ENCODE measurements at regions not wholly inside any gene's neighbourhood (a gene's known extent, or its start where the extent isn't known, plus 50 kb on each side); places are given as distances from the start of the nearest gene placed in this dataset.

GRCh38 chr2:173435574-173435973, 80.9 kb downstream of the CDCA7 start:
- TF ChIP-seq CTCF (IDR thresholded peaks at IDR 0.05; ENCODE audit: insufficient read depth, low read length) (no peak), REST (IDR thresholded peaks at IDR 0.05; ENCODE audit: insufficient replicate concordance, low read depth) (no peak), POLR2AphosphoS5 (IDR thresholded peaks at IDR 0.05; ENCODE audit: low read depth) (no peak), SPI1 (IDR thresholded peaks at IDR 0.05; ENCODE audit: borderline replicate concordance, low read depth) (no peak)
